B cell (primary cell): ENCODE measurements at regions not wholly inside any gene's neighbourhood (a gene's known extent, or its start where the extent isn't known, plus 50 kb on each side); places are given as distances from the start of the nearest gene placed in this dataset.

ENCODE experiments used
- ATAC-seq: fragments of 200-7000 bp; cut with Tn5 transposase; one replicate; pipeline ENCODE4 v1.10.0; 2021; ENCODE audit warnings: low read depth, mild to moderate bottlenecking, moderate number of reproducible peaks, moderate library complexity
- CTCF ChIA-PET: fragments of 350-600 bp; sonication (Branson Sonifier 250); formaldehyde crosslinking; loops from one replicate; lab custom pipeline; 2021; ENCODE audit warnings: antibody characterized with exemption, inconsistent platforms; lab: Charles Lee
- POLR2A ChIA-PET: fragments of 350-600 bp; sonication (Branson Sonifier 250); formaldehyde crosslinking; loops from one replicate; lab custom pipeline; 2021; ENCODE audit warnings: antibody characterized with exemption; lab: Charles Lee
- DNase-seq: peaks from one replicate; pipeline ENCODE4 v3.0.0; 2013
- H2AFZ ChIP-seq: 2 replicates; pipeline ENCODE4 v1.6.1; 2012; ENCODE audit warnings: mild to moderate bottlenecking, low read depth, low read length; ENCODE audit not compliant: insufficient read depth, poor library complexity, severe bottlenecking
- H3K27ac ChIP-seq, 2 donors: 1 replicate in 1 of 2; 2 replicates in 1 of 2; pipeline ENCODE4 v1.5.1; 2012 to 2013; ENCODE audit warnings: low read length in 2 of 2, mild to moderate bottlenecking in 2 of 2, moderate library complexity in 1 of 2
- H3K27me3 ChIP-seq, 4 experiments: fragments of 200-600 bp in 1 of 4; sonication (generic) in 1 of 4; replicated peaks in 1 of 4; 1 replicate in 2 of 4; 2 replicates in 2 of 4; pipeline versions ENCODE4 v1.6.1 to v1.7.0; 2013 to 2016; ENCODE audit warnings: low read length in 3 of 4, mild to moderate bottlenecking in 2 of 4, mixed read lengths in 1 of 4, moderate library complexity in 1 of 4; ENCODE audit not compliant: insufficient read depth in 4 of 4, control insufficient read depth in 3 of 4; ENCODE audit errors: control extremely low read depth in 1 of 4
- H3K36me3 ChIP-seq, 2 experiments: replicated peaks in 1 of 2; 1 replicate in 1 of 2; 2 replicates in 1 of 2; pipeline versions ENCODE4 v1.6.1 to v1.7.1; 2013; ENCODE audit warnings: low read length in 1 of 2; ENCODE audit not compliant: insufficient read depth in 2 of 2, control insufficient read depth in 1 of 2; ENCODE audit errors: control extremely low read depth in 1 of 2, extremely low read depth in 1 of 2
- H3K4me1 ChIP-seq, 2 donors: fragments of 200-600 bp in 1 of 2; sonication (generic) in 1 of 2; 1 replicate in 1 of 2; 2 replicates in 1 of 2; pipeline versions ENCODE4 v1.5.1 to v1.6.1; 2013 to 2017; ENCODE audit warnings: low read length in 2 of 2; ENCODE audit not compliant: control insufficient read depth in 2 of 2, insufficient read depth in 2 of 2
- H3K4me2 ChIP-seq: replicated peaks from 2 replicates; pipeline ENCODE3; 2012; ENCODE audit warnings: mild to moderate bottlenecking, low read depth, low read length; ENCODE audit not compliant: poor library complexity, severe bottlenecking
- H3K4me3 ChIP-seq, 5 experiments: fragments of 200-600 bp in 1 of 5; sonication (generic) in 1 of 5; 1 replicate in 3 of 5; 2 replicates in 2 of 5; pipeline versions ENCODE4 v1.5.1 to v1.7.0; 2011 to 2016; ENCODE audit warnings: low read length in 4 of 5, mild to moderate bottlenecking in 4 of 5, low read depth in 2 of 5, control low read depth in 1 of 5, moderate library complexity in 1 of 5; ENCODE audit not compliant: insufficient read depth in 1 of 5; ENCODE audit errors: control extremely low read depth in 1 of 5, extremely low read depth in 1 of 5
- H3K79me2 ChIP-seq: fragments of 200-600 bp; sonication (generic); one replicate; pipeline ENCODE4 v1.6.0; 2016; ENCODE audit warnings: low read length; ENCODE audit not compliant: control insufficient read depth, insufficient read depth
- H3K9ac ChIP-seq: fragments of 200-600 bp; sonication (generic); 2 replicates; pipeline ENCODE4 v1.6.1; 2017; ENCODE audit warnings: mild to moderate bottlenecking, low read length, moderate library complexity
- H3K9me3 ChIP-seq, 3 donors: one replicate each; pipeline versions ENCODE4 v1.6.1 to v1.7.1; 2013; ENCODE audit warnings: low read length in 2 of 3; ENCODE audit not compliant: control insufficient read depth in 2 of 3, insufficient read depth in 1 of 3; ENCODE audit errors: control extremely low read depth in 1 of 3
- H4K20me1 ChIP-seq: 2 replicates; pipeline ENCODE4 v1.6.0; 2012; ENCODE audit warnings: mild to moderate bottlenecking, low read length; ENCODE audit not compliant: insufficient read depth, control insufficient read depth, poor library complexity, severe bottlenecking
- H3K27ac Mint-ChIP-seq: one replicate; pipeline ENCODE4 v1.8.0; 2021; ENCODE audit warnings: mixed read lengths
- H3K27me3 Mint-ChIP-seq: one replicate; pipeline ENCODE4 v1.8.0; 2021; ENCODE audit warnings: mixed read lengths
- H3K4me1 Mint-ChIP-seq: one replicate; pipeline ENCODE4 v1.8.0; 2021; ENCODE audit warnings: mixed read lengths
- H3K4me3 Mint-ChIP-seq: one replicate; pipeline ENCODE4 v1.8.0; 2021; ENCODE audit warnings: mixed read lengths
- H3K9me3 Mint-ChIP-seq: one replicate; pipeline ENCODE4 v1.8.0; 2022; ENCODE audit warnings: mixed read lengths; ENCODE audit not compliant: insufficient read depth
- EZH2 ChIP-seq: IDR thresholded peaks from 2 replicates; pipeline ENCODE4 v1.6.1; 2012; ENCODE audit warnings: borderline replicate concordance, low read depth, mild to moderate bottlenecking, moderate library complexity, low read length; ENCODE audit not compliant: insufficient read depth, poor library complexity, severe bottlenecking
- WGBS: methylation state at CpG from one replicate; pipeline ENCODE4 v1.1.5; 2013; ENCODE audit warnings: missing lambda C conversion rate; ENCODE audit not compliant: insufficient coverage; 5-methylcytosine and 5-hydroxymethylcytosine counted together
- intact Hi-C: fragments of 100-400 bp; cut with micrococcal nuclease; formaldehyde crosslinking; loops from one replicate; pipeline ENCODE4 v1.10.0; 2022
- TF ChIP-seq, protein P1 (sequence below): fragments of 200-600 bp; IDR thresholded peaks from one replicate; pipeline ENCODE4 v1.8.0; 2022; ENCODE audit warnings: antibody characterized with exemption, mild to moderate bottlenecking

GRCh38 chr21:35450830-35451229, 401.7 kb upstream of the RUNX1 start:
- intact Hi-C loops, result no loop called here
- DNase-seq, result no peak
- H3K27ac Mint-ChIP-seq, result no peak overlapping the region
- H3K9me3 Mint-ChIP-seq, result peaks cover 6% of the 10 kb centered on the region
- Histone ChIP-seq H2AFZ (no peak overlapping the region), H3K9ac (no peak overlapping the region), H3K27me3 (no peaks in the 10 kb centered on the region), H3K79me2 (no peaks in the 10 kb centered on the region), H3K27ac (no peak overlapping the region), H3K4me3 (no peak overlapping the region), H3K4me2 (no peak overlapping the region), H3K4me1 (peaks cover 3 to 6% of the 10 kb centered on the region in 2 donors), H3K9me3 (peaks cover 0 to 14% (median 9%) of the 10 kb centered on the region in 3 donors), H4K20me1 (no peaks in the 10 kb centered on the region), H3K36me3 (no peaks in the 10 kb centered on the region)
- CTCF ChIA-PET, result interaction anchor here (0.6 kb wide), 1 partner anchor 663 kb away, joined by 4 read pairs; no protein-coding TSS in a partner anchor
- TF ChIP-seq EZH2, result no peak
- TF ChIP-seq, protein P1, sequence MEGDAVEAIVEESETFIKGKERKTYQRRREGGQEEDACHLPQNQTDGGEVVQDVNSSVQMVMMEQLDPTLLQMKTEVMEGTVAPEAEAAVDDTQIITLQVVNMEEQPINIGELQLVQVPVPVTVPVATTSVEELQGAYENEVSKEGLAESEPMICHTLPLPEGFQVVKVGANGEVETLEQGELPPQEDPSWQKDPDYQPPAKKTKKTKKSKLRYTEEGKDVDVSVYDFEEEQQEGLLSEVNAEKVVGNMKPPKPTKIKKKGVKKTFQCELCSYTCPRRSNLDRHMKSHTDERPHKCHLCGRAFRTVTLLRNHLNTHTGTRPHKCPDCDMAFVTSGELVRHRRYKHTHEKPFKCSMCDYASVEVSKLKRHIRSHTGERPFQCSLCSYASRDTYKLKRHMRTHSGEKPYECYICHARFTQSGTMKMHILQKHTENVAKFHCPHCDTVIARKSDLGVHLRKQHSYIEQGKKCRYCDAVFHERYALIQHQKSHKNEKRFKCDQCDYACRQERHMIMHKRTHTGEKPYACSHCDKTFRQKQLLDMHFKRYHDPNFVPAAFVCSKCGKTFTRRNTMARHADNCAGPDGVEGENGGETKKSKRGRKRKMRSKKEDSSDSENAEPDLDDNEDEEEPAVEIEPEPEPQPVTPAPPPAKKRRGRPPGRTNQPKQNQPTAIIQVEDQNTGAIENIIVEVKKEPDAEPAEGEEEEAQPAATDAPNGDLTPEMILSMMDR, result no peak
- ATAC-seq, result no peak
- POLR2A ChIA-PET, result no interaction called here
- H3K4me1 Mint-ChIP-seq, result peaks cover 8% of the 10 kb centered on the region
- 100% methylated on average over 1 of the region's 4 CpGs for WGBS
- no peak overlapping the region for H3K4me3 Mint-ChIP-seq
- H3K27me3 Mint-ChIP-seq, result no peaks in the 10 kb centered on the region

DNA sequence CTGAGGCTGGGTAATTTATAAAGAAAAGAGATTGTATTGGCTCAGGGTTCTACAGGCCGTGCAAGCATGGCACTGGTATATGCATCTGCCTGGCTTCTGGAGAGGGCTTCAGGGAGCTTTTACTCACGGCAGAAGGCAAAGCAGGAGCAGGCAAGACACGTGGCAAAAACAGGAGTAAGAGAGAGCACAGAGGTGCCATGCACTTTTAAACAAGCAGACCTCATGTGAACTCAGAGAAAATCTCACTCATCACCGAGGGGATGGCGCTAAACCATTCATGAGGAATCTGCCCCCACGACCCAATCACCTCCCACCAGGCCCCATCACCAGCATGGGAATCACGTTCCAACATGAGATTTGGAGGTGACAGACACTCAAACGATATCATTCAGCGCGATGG, 400.7 kb upstream of the RUNX1 start:
- ATAC-seq, result no peak
- H3K4me3 ChIP-seq, result no peak overlapping the region
- Mint-ChIP-seq H3K4me1 (peaks cover 13% of the 10 kb centered on the region), H3K9me3 (peaks cover 6% of the 10 kb centered on the region), H3K27ac (no peak overlapping the region), H3K27me3 (no peaks in the 10 kb centered on the region), H3K4me3 (no peak overlapping the region)
- H3K4me2 ChIP-seq, result no peak overlapping the region
- H3K79me2 ChIP-seq, result no peaks in the 10 kb centered on the region
- no peak for TF ChIP-seq EZH2
- TF ChIP-seq, protein P1, result no peak
- POLR2A ChIA-PET, result no interaction called here
- no peak overlapping the region for H3K27ac ChIP-seq
- H3K9me3 ChIP-seq, result peaks cover 0 to 14% (median 9%) of the 10 kb centered on the region in 3 donors
- intact Hi-C loops, result no loop called here
- H3K4me1 ChIP-seq, result peaks cover 3 to 6% of the 10 kb centered on the region in 2 donors
- H2AFZ ChIP-seq, result no peak overlapping the region
- no peak for DNase-seq
- H4K20me1 ChIP-seq, result no peaks in the 10 kb centered on the region
- CTCF ChIA-PET, result no interaction called here
- no peaks in the 10 kb centered on the region for H3K27me3 ChIP-seq
- H3K9ac ChIP-seq, result no peak overlapping the region
- H3K36me3 ChIP-seq, result no peaks in the 10 kb centered on the region
- 88% methylated on average over 10 of the region's 10 CpGs for WGBS
